Fibroblast of lung (primary cell): ENCODE measurements at regions not wholly inside any gene's neighbourhood (a gene's known extent, or its start where the extent isn't known, plus 50 kb on each side); places are given as distances from the start of the nearest gene placed in this dataset.

Source experiments
- EZH2 ChIP-seq: IDR thresholded peaks from 2 replicates; pipeline ENCODE4 v1.5.1; 2012; ENCODE audit warnings: low read length, control low read depth, mild to moderate bottlenecking; ENCODE audit errors: missing control alignments
- TF ChIP-seq, protein P1 (sequence below), 2 donors: IDR thresholded peaks in 1 of 2; conservative IDR thresholded peaks in 1 of 2; 1 replicate in 1 of 2; 2 replicates in 1 of 2; pipeline ENCODE4 v1.5.1; 2011 to 2012; ENCODE audit warnings: low read length in 2 of 2, control low read depth in 1 of 2, inconsistent platforms in 1 of 2, low read depth in 1 of 2, mild to moderate bottlenecking in 1 of 2

DNA sequence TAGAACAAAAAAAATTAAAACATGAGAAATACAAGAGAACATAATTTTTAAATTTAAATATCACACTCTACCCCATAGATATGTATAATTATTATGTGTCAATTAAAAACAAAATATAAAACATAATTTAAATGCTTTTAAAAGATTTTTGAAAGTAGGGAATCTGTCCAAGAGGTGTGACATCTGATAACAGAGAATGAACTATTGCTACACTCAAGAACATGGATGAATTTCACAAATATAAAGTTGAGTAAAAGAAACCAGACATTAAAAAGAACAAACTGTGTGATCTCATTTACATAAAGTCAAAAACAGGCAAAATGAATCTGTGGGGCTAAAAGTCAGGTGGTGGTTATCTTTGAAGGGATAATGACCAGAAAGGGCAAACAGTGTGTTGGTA, 106.5 kb upstream of the COL21A1 start:
- TF ChIP-seq, protein P1, sequence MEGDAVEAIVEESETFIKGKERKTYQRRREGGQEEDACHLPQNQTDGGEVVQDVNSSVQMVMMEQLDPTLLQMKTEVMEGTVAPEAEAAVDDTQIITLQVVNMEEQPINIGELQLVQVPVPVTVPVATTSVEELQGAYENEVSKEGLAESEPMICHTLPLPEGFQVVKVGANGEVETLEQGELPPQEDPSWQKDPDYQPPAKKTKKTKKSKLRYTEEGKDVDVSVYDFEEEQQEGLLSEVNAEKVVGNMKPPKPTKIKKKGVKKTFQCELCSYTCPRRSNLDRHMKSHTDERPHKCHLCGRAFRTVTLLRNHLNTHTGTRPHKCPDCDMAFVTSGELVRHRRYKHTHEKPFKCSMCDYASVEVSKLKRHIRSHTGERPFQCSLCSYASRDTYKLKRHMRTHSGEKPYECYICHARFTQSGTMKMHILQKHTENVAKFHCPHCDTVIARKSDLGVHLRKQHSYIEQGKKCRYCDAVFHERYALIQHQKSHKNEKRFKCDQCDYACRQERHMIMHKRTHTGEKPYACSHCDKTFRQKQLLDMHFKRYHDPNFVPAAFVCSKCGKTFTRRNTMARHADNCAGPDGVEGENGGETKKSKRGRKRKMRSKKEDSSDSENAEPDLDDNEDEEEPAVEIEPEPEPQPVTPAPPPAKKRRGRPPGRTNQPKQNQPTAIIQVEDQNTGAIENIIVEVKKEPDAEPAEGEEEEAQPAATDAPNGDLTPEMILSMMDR (conservative IDR thresholded peaks at IDR 0.05 in 1 of 2, IDR thresholded peaks at IDR 0.05 in 1 of 2; ENCODE audit: low read depth in 1 of 2, low read length in 2 of 2), result no peak
- TF ChIP-seq EZH2, result no peak
